ENCODE measurements at regions not wholly inside any gene's neighbourhood (a gene's known extent, or its start where the extent isn't known, plus 50 kb on each side); places are given as distances from the start of the nearest gene placed in this dataset.

DNA sequence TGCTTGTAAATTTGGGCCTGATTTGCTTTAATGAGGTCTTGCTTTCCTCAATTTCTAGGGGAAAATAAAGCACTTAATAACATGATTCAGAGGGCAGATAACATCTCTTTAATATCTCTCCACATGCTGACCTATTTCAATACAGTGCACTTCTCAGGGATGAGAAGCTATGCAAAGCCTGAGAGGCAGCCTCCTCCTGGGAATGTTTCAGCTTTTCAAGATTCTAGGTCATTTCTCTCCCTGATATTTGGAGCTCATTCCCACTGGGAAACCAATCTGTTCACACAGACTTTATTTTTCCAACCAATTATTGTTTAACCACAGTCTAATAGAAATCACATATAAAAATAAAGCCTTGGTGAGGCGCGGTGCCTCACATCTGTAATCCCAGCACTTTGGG lies 67.0 kb upstream of the LSAMP start:
- DNase-seq, result no peak
- H2AFZ ChIP-seq (ENCODE audit: low read depth, low read length), result no peak overlapping the region
- H3K4me3 ChIP-seq (ENCODE audit: insufficient read depth in 1 of 2, low read depth in 1 of 2, low read length in 2 of 2), result no peak overlapping the region
- no peaks in the 10 kb centered on the region for H3K4me1 ChIP-seq (ENCODE audit: control insufficient read depth, insufficient read depth, low read depth, low read length)
- no peak overlapping the region for H3K23ac ChIP-seq (ENCODE audit: low read length in 2 of 2)
- no peak overlapping the region for H4K8ac ChIP-seq (ENCODE audit: low read length)
- no peak overlapping the region for H3K14ac ChIP-seq (ENCODE audit: low read length in 2 of 2)
- H2BK5ac ChIP-seq (ENCODE audit: low read depth, low read length, poor library complexity, severe bottlenecking), result no peak overlapping the region
- no peak overlapping the region for H2BK12ac ChIP-seq (ENCODE audit: low read length in 2 of 2)
- WGBS, result 93% methylated on average over 2 of the region's 2 CpGs
- H2AK5ac ChIP-seq (ENCODE audit: low read length, severe bottlenecking), result no peak overlapping the region
- H3K36me3 ChIP-seq (ENCODE audit: control insufficient read depth in 1 of 2, insufficient read depth in 2 of 2, low read depth in 1 of 2, low read length in 2 of 2), result no peaks in the 10 kb centered on the region
- no peak overlapping the region for H3K4me2 ChIP-seq (ENCODE audit: low read length, poor library complexity, severe bottlenecking)
- H3K9me3 ChIP-seq (ENCODE audit: control insufficient read depth, low read length), result no peaks in the 10 kb centered on the region
- H3K4ac ChIP-seq (ENCODE audit: low read depth in 1 of 2, low read length in 2 of 2), result no peak overlapping the region
- no peaks in the 10 kb centered on the region for H3K79me1 ChIP-seq (replicated peaks; ENCODE audit: low read length, poor library complexity, severe bottlenecking)
- H4K91ac ChIP-seq (ENCODE audit: low read length), result no peak overlapping the region
- H3K18ac ChIP-seq (ENCODE audit: low read depth in 1 of 2, low read length in 2 of 2), result no peak overlapping the region
- H3K27me3 ChIP-seq (ENCODE audit: control insufficient read depth in 1 of 2, insufficient read depth in 1 of 2, low read length in 2 of 2), result no peaks in the 10 kb centered on the region
- H2BK120ac ChIP-seq (ENCODE audit: low read depth, low read length), result no peak overlapping the region
- no peak overlapping the region for H2BK15ac ChIP-seq (ENCODE audit: low read depth, poor library complexity, severe bottlenecking)
- no peak overlapping the region for H3K9ac ChIP-seq (ENCODE audit: low read length)
- H3K27ac ChIP-seq (ENCODE audit: low read length, poor library complexity, severe bottlenecking), result no peak overlapping the region

DNA sequence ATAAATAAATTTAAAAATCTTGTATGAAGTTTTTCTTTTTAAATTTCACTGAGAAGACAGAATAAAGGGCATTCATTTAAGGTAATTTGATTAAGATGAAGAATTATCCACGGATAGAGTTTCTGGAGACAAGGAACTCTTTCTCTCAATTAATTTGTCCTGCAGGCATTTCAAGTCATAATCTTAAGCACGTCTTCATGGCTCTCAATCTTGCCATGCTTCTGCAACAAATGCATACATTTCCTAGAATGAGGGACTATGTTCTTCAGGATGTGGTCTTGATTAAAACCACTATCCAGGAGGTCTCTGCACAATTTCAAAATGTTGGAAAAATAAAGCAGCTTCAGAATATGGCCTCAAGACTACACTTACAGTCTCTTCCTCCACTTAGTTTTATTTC lies 67.6 kb upstream of the LSAMP start:
- no peak overlapping the region for H2BK120ac ChIP-seq (ENCODE audit: low read depth, low read length)
- H3K27ac ChIP-seq (ENCODE audit: low read length, poor library complexity, severe bottlenecking), result no peak overlapping the region
- no peak overlapping the region for H2AFZ ChIP-seq (ENCODE audit: low read depth, low read length)
- 50% methylated on average over 1 of the region's 2 CpGs for whole genome bisulfite sequencing
- H3K9me3 ChIP-seq (ENCODE audit: control insufficient read depth, low read length), result no peaks in the 10 kb centered on the region
- no peak overlapping the region for H3K4me2 ChIP-seq (ENCODE audit: low read length, poor library complexity, severe bottlenecking)
- H3K14ac ChIP-seq (ENCODE audit: low read length in 2 of 2), result no peak overlapping the region
- H3K9ac ChIP-seq (ENCODE audit: low read length), result no peak overlapping the region
- H3K23ac ChIP-seq (ENCODE audit: low read length in 2 of 2), result no peak overlapping the region
- H2BK12ac ChIP-seq (ENCODE audit: low read length in 2 of 2), result no peak overlapping the region
- no peaks in the 10 kb centered on the region for H3K4me1 ChIP-seq (ENCODE audit: control insufficient read depth, insufficient read depth, low read depth, low read length)
- no peak overlapping the region for H3K4ac ChIP-seq (ENCODE audit: low read depth in 1 of 2, low read length in 2 of 2)
- no peak overlapping the region for H4K91ac ChIP-seq (ENCODE audit: low read length)
- H2AK5ac ChIP-seq (ENCODE audit: low read length, severe bottlenecking), result no peak overlapping the region
- DNase-seq, result no peak
- H2BK15ac ChIP-seq (ENCODE audit: low read depth, poor library complexity, severe bottlenecking), result no peak overlapping the region
- H3K18ac ChIP-seq (ENCODE audit: low read depth in 1 of 2, low read length in 2 of 2), result no peak overlapping the region
- no peak overlapping the region for H3K4me3 ChIP-seq (ENCODE audit: insufficient read depth in 1 of 2, low read depth in 1 of 2, low read length in 2 of 2)
- H2BK5ac ChIP-seq (ENCODE audit: low read depth, low read length, poor library complexity, severe bottlenecking), result no peak overlapping the region
- H3K79me1 ChIP-seq (replicated peaks; ENCODE audit: low read length, poor library complexity, severe bottlenecking), result no peaks in the 10 kb centered on the region
- H4K8ac ChIP-seq (ENCODE audit: low read length), result no peak overlapping the region
- no peaks in the 10 kb centered on the region for H3K36me3 ChIP-seq (ENCODE audit: control insufficient read depth in 1 of 2, insufficient read depth in 2 of 2, low read depth in 1 of 2, low read length in 2 of 2)
- no peaks in the 10 kb centered on the region for H3K27me3 ChIP-seq (ENCODE audit: control insufficient read depth in 1 of 2, insufficient read depth in 1 of 2, low read length in 2 of 2)

GRCh38 chr3:116515973-116516372 lies 70.7 kb upstream of the LSAMP start:
- Histone ChIP-seq H3K27me3 (ENCODE audit: control insufficient read depth in 1 of 2, insufficient read depth in 1 of 2, low read length in 2 of 2) (no peaks in the 10 kb centered on the region), H3K14ac (ENCODE audit: low read length in 2 of 2) (no peak overlapping the region), H4K91ac (ENCODE audit: low read length) (no peak overlapping the region), H2AK5ac (ENCODE audit: low read length, severe bottlenecking) (no peak overlapping the region), H3K4me3 (ENCODE audit: insufficient read depth in 1 of 2, low read depth in 1 of 2, low read length in 2 of 2) (no peak overlapping the region), H3K36me3 (ENCODE audit: control insufficient read depth in 1 of 2, insufficient read depth in 2 of 2, low read depth in 1 of 2, low read length in 2 of 2) (no peaks in the 10 kb centered on the region), H2BK15ac (ENCODE audit: low read depth, poor library complexity, severe bottlenecking) (no peak overlapping the region), H2BK5ac (ENCODE audit: low read depth, low read length, poor library complexity, severe bottlenecking) (no peak overlapping the region), H3K18ac (ENCODE audit: low read depth in 1 of 2, low read length in 2 of 2) (no peak overlapping the region), H3K9ac (ENCODE audit: low read length) (no peak overlapping the region), H3K4ac (ENCODE audit: low read depth in 1 of 2, low read length in 2 of 2) (no peak overlapping the region), H3K27ac (ENCODE audit: low read length, poor library complexity, severe bottlenecking) (no peak overlapping the region), H3K4me2 (ENCODE audit: low read length, poor library complexity, severe bottlenecking) (no peak overlapping the region), H3K23ac (ENCODE audit: low read length in 2 of 2) (no peak overlapping the region), H3K79me1 (replicated peaks; ENCODE audit: low read length, poor library complexity, severe bottlenecking) (no peaks in the 10 kb centered on the region), H3K4me1 (ENCODE audit: control insufficient read depth, insufficient read depth, low read depth, low read length) (no peaks in the 10 kb centered on the region), H3K9me3 (ENCODE audit: control insufficient read depth, low read length) (no peaks in the 10 kb centered on the region), H4K8ac (ENCODE audit: low read length) (no peak overlapping the region), H2BK120ac (ENCODE audit: low read depth, low read length) (no peak overlapping the region), H2AFZ (ENCODE audit: low read depth, low read length) (no peak overlapping the region), H2BK12ac (ENCODE audit: low read length in 2 of 2) (no peak overlapping the region)
- DNase-seq, result no peak
- no CpG with 5 or more reads among the region's 2 CpGs for WGBS

DNA sequence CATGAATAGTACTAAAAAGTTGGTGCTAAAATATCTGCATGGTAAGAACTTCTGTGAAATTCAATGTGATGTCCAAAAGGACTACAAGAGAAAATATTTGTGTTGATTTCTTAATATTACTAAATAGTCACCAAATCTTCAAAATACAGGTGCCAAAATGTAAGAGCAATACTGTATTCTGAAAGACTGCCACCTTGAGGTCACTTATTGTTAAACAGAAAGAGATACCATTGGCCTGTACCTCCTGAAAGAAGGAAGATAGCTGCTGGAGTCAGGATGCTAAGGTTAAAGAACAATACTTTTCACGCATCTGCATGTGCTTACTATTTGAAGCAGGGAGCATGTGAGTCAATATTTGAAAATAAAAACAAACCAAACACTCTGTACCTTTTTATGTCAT lies 72.0 kb upstream of the LSAMP start:
- no peak overlapping the region for H3K4ac ChIP-seq (ENCODE audit: low read depth in 1 of 2, low read length in 2 of 2)
- no peaks in the 10 kb centered on the region for H3K36me3 ChIP-seq (ENCODE audit: control insufficient read depth in 1 of 2, insufficient read depth in 2 of 2, low read depth in 1 of 2, low read length in 2 of 2)
- H2BK120ac ChIP-seq (ENCODE audit: low read depth, low read length), result no peak overlapping the region
- WGBS, result no CpG with 5 or more reads among the region's 1 CpG
- no peak overlapping the region for H3K4me3 ChIP-seq (ENCODE audit: insufficient read depth in 1 of 2, low read depth in 1 of 2, low read length in 2 of 2)
- DNase-seq, result peak; percentile 13
- H2AFZ ChIP-seq (ENCODE audit: low read depth, low read length), result no peak overlapping the region
- H3K14ac ChIP-seq (ENCODE audit: low read length in 2 of 2), result no peak overlapping the region
- no peaks in the 10 kb centered on the region for H3K27me3 ChIP-seq (ENCODE audit: control insufficient read depth in 1 of 2, insufficient read depth in 1 of 2, low read length in 2 of 2)
- no peak overlapping the region for H2BK12ac ChIP-seq (ENCODE audit: low read length in 2 of 2)
- H2AK5ac ChIP-seq (ENCODE audit: low read length, severe bottlenecking), result no peak overlapping the region
- no peak overlapping the region for H3K27ac ChIP-seq (ENCODE audit: low read length, poor library complexity, severe bottlenecking)
- H3K79me1 ChIP-seq (replicated peaks; ENCODE audit: low read length, poor library complexity, severe bottlenecking), result no peaks in the 10 kb centered on the region
- no peaks in the 10 kb centered on the region for H3K9me3 ChIP-seq (ENCODE audit: control insufficient read depth, low read length)
- no peak overlapping the region for H3K4me2 ChIP-seq (ENCODE audit: low read length, poor library complexity, severe bottlenecking)
- H3K9ac ChIP-seq (ENCODE audit: low read length), result no peak overlapping the region
- no peak overlapping the region for H2BK5ac ChIP-seq (ENCODE audit: low read depth, low read length, poor library complexity, severe bottlenecking)
- H3K23ac ChIP-seq (ENCODE audit: low read length in 2 of 2), result no peak overlapping the region
- no peak overlapping the region for H4K91ac ChIP-seq (ENCODE audit: low read length)
- no peak overlapping the region for H2BK15ac ChIP-seq (ENCODE audit: low read depth, poor library complexity, severe bottlenecking)
- no peaks in the 10 kb centered on the region for H3K4me1 ChIP-seq (ENCODE audit: control insufficient read depth, insufficient read depth, low read depth, low read length)
- no peak overlapping the region for H4K8ac ChIP-seq (ENCODE audit: low read length)
- no peak overlapping the region for H3K18ac ChIP-seq (ENCODE audit: low read depth in 1 of 2, low read length in 2 of 2)

All from mesenchymal stem cell (in vitro differentiated cells and primary cell).